ENCODE measurements at regions not wholly inside any gene's neighbourhood (a gene's known extent, or its start where the extent isn't known, plus 50 kb on each side); places are given as distances from the start of the nearest gene placed in this dataset.

DNA sequence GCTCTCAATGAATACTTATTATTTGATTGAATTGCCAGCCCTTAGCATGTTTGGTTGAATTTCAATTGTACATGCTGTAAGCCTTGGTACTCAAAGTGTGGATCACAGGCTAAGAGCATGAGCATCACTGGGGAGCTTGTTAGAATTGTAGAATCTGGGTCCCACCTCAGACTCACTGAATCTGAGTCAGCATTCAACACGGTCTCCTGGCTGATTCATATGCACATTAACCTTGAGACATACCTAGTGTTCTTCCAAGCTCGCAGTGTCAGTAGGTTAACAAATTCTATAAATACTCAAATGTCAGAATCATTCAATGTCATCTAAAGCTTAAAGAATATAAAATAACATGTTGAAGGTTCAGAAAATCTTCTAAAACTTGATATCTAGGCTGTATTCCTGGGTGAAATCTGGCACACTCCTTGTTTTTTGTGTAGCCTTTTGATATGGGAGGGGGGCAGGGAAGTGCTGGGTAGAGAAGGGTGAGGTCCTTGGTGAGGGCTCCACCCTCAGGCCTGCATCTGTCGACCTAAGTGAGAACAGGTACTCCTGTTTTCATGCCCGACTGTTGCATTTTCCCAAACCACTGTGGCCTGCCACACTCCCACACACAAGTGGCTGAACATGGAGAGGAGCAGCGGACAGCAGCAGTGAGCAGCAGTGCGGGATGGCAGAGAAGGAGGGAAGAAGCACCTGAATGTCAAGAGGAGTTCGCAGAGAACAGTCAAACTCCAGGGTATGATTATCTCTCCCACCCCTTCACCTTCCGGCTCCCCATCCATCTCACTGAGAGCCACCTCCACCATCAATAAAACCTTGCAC lies 529.6 kb upstream of the IGFBP7 start:
- TF ChIP-seq, protein P1, sequence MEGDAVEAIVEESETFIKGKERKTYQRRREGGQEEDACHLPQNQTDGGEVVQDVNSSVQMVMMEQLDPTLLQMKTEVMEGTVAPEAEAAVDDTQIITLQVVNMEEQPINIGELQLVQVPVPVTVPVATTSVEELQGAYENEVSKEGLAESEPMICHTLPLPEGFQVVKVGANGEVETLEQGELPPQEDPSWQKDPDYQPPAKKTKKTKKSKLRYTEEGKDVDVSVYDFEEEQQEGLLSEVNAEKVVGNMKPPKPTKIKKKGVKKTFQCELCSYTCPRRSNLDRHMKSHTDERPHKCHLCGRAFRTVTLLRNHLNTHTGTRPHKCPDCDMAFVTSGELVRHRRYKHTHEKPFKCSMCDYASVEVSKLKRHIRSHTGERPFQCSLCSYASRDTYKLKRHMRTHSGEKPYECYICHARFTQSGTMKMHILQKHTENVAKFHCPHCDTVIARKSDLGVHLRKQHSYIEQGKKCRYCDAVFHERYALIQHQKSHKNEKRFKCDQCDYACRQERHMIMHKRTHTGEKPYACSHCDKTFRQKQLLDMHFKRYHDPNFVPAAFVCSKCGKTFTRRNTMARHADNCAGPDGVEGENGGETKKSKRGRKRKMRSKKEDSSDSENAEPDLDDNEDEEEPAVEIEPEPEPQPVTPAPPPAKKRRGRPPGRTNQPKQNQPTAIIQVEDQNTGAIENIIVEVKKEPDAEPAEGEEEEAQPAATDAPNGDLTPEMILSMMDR (IDR thresholded peaks at IDR 0.05) = no peak
- TF ChIP-seq, protein P2, sequence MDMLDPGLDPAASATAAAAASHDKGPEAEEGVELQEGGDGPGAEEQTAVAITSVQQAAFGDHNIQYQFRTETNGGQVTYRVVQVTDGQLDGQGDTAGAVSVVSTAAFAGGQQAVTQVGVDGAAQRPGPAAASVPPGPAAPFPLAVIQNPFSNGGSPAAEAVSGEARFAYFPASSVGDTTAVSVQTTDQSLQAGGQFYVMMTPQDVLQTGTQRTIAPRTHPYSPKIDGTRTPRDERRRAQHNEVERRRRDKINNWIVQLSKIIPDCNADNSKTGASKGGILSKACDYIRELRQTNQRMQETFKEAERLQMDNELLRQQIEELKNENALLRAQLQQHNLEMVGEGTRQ (IDR thresholded peaks at IDR 0.05; ENCODE audit: borderline replicate concordance, low read depth, low read length) = no peak
- TF ChIP-seq POLR2AphosphoS5 (IDR thresholded peaks at IDR 0.05; ENCODE audit: low read depth, low read length) (no peak), MXI1 (IDR thresholded peaks at IDR 0.05; ENCODE audit: low read depth, low read length) (no peak), YY1 (IDR thresholded peaks at IDR 0.05; ENCODE audit: low read depth) (no peak), FOXJ3 (CRISPR knock-in tag; IDR thresholded peaks at IDR 0.05) (no peak), TAF1 (IDR thresholded peaks at IDR 0.05; ENCODE audit: borderline replicate concordance, low read depth, low read length) (no peak)
- TF ChIP-seq, protein P3, sequence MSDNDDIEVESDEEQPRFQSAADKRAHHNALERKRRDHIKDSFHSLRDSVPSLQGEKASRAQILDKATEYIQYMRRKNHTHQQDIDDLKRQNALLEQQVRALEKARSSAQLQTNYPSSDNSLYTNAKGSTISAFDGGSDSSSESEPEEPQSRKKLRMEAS (IDR thresholded peaks at IDR 0.05; ENCODE audit: low read depth) = no peak
- TF ChIP-seq, protein P4, sequence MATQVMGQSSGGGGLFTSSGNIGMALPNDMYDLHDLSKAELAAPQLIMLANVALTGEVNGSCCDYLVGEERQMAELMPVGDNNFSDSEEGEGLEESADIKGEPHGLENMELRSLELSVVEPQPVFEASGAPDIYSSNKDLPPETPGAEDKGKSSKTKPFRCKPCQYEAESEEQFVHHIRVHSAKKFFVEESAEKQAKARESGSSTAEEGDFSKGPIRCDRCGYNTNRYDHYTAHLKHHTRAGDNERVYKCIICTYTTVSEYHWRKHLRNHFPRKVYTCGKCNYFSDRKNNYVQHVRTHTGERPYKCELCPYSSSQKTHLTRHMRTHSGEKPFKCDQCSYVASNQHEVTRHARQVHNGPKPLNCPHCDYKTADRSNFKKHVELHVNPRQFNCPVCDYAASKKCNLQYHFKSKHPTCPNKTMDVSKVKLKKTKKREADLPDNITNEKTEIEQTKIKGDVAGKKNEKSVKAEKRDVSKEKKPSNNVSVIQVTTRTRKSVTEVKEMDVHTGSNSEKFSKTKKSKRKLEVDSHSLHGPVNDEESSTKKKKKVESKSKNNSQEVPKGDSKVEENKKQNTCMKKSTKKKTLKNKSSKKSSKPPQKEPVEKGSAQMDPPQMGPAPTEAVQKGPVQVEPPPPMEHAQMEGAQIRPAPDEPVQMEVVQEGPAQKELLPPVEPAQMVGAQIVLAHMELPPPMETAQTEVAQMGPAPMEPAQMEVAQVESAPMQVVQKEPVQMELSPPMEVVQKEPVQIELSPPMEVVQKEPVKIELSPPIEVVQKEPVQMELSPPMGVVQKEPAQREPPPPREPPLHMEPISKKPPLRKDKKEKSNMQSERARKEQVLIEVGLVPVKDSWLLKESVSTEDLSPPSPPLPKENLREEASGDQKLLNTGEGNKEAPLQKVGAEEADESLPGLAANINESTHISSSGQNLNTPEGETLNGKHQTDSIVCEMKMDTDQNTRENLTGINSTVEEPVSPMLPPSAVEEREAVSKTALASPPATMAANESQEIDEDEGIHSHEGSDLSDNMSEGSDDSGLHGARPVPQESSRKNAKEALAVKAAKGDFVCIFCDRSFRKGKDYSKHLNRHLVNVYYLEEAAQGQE (IDR thresholded peaks at IDR 0.05; ENCODE audit: low read depth, low read length) = no peak

All from SK-N-SH (cell line).